K562 (cell line): ENCODE measurements at regions not wholly inside any gene's neighbourhood (a gene's known extent, or its start where the extent isn't known, plus 50 kb on each side); places are given as distances from the start of the nearest gene placed in this dataset.
A peak's percentile ranks its signal among the peaks of the same experiment; 100 is the strongest.

Source experiments
- BHLHE40 ChIP-seq: IDR thresholded peaks from 2 replicates; pipeline ENCODE4 v1.6.1; 2011; ENCODE audit warnings: low read length, improper control_type of control experiment
- CREB3 ChIP-seq: fragments of 450-650 bp; conservative IDR thresholded peaks from 2 replicates; pipeline ENCODE4 v1.6.1; 2016; ENCODE audit warnings: missing genetic modification characterization, low read depth, mild to moderate bottlenecking, missing compliant biosample characterization, moderate library complexity
- CUX1 ChIP-seq: fragments of 200-800 bp; sonication (Bioruptor generic); IDR thresholded peaks from 2 replicates; pipeline ENCODE4 v1.6.1; 2016; ENCODE audit warnings: missing genetic modification characterization, missing compliant biosample characterization
- ELF1 ChIP-seq: fragments of 200-800 bp; sonication (Bioruptor generic); IDR thresholded peaks from 2 replicates; pipeline ENCODE4 v1.6.1; 2016; ENCODE audit warnings: missing genetic modification characterization, missing compliant biosample characterization
- ESRRA ChIP-seq: fragments of 450-650 bp; IDR thresholded peaks from 2 replicates; pipeline ENCODE4 v1.6.1; 2014; ENCODE audit warnings: low read depth, mild to moderate bottlenecking, moderate library complexity, borderline replicate concordance
- MECOM ChIP-seq: fragments of 250-450 bp; sonication (Bioruptor Pico); IDR thresholded peaks from 2 replicates; pipeline ENCODE4 v1.8.0; 2022; ENCODE audit warnings: inconsistent platforms
- TAF15 ChIP-seq: fragments of 200-400 bp; formaldehyde crosslinking; IDR thresholded peaks from 2 replicates; pipeline ENCODE4 v1.6.1; 2017; ENCODE audit warnings: mild to moderate bottlenecking, low read depth, low read length, moderate library complexity
- ZBED1 ChIP-seq: IDR thresholded peaks from 2 replicates; pipeline ENCODE4 v1.6.1; 2014
- ZKSCAN8 ChIP-seq: fragments of 200-800 bp; sonication (Bioruptor generic); IDR thresholded peaks from 2 replicates; pipeline ENCODE4 v1.6.1; 2016; ENCODE audit warnings: missing genetic modification characterization, missing compliant biosample characterization
- TF ChIP-seq, protein P1 (sequence below): sonication (generic); formaldehyde crosslinking; IDR thresholded peaks from 2 replicates; pipeline ENCODE4 v1.8.0; 2022; ENCODE audit warnings: mild to moderate bottlenecking, low read depth, missing genetic modification reagents
- TF ChIP-seq, protein P2 (sequence below): fragments of 450-650 bp; IDR thresholded peaks from 2 replicates; pipeline ENCODE4 v1.6.1; 2018; ENCODE audit not compliant: partially characterized antibody

DNA sequence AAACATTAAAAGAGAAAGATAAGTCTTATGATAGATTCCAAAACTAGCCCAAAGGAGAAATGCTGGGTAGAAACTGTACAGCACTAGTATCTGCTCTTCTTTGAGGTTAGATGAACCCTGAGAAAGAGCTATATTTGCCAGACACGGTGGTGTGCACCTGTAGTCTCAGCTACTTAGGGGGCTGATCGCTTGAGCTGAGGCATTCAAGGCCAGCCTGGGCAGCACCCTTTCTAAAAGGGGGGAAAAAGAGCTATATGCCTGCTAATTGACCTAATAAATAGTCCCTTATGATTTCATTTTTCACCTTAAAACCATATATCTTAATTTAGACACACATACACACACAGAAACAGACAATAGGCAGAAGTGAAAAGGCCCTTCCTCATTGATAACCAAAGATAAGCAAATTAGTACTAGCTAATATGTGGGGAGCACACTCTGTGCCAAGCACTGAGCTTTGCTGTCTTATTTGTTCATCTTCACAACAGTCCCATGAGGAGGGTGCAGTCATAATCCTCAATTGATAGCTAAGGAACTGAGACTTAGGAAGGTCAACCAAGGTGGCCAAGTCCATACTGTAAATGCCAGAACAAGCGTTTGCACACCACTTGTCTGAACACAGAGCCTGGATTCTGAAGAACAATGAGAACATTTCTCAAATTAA, 56.6 kb upstream of the NLK start (continued):
- 0 out of 2 replicates have a peak, but pooled peaks have one; percentile 27 for TF ChIP-seq CUX1 (CRISPR knock-in tag)
- TF ChIP-seq, protein P1, sequence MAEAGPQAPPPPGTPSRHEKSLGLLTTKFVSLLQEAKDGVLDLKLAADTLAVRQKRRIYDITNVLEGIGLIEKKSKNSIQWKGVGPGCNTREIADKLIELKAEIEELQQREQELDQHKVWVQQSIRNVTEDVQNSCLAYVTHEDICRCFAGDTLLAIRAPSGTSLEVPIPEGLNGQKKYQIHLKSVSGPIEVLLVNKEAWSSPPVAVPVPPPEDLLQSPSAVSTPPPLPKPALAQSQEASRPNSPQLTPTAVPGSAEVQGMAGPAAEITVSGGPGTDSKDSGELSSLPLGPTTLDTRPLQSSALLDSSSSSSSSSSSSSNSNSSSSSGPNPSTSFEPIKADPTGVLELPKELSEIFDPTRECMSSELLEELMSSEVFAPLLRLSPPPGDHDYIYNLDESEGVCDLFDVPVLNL: no peak
- TF ChIP-seq, protein P2, sequence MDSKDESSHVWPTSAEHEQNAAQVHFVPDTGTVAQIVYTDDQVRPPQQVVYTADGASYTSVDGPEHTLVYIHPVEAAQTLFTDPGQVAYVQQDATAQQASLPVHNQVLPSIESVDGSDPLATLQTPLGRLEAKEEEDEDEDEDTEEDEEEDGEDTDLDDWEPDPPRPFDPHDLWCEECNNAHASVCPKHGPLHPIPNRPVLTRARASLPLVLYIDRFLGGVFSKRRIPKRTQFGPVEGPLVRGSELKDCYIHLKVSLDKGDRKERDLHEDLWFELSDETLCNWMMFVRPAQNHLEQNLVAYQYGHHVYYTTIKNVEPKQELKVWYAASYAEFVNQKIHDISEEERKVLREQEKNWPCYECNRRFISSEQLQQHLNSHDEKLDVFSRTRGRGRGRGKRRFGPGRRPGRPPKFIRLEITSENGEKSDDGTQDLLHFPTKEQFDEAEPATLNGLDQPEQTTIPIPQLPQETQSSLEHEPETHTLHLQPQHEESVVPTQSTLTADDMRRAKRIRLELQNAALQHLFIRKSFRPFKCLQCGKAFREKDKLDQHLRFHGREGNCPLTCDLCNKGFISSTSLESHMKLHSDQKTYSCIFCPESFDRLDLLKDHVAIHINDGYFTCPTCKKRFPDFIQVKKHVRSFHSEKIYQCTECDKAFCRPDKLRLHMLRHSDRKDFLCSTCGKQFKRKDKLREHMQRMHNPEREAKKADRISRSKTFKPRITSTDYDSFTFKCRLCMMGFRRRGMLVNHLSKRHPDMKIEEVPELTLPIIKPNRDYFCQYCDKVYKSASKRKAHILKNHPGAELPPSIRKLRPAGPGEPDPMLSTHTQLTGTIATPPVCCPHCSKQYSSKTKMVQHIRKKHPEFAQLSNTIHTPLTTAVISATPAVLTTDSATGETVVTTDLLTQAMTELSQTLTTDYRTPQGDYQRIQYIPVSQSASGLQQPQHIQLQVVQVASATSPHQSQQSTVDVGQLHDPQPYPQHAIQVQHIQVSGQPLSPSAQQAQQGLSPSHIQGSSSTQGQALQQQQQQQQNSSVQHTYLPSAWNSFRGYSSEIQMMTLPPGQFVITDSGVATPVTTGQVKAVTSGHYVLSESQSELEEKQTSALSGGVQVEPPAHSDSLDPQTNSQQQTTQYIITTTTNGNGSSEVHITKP: no peak
- no peak for TF ChIP-seq ZBED1
- no peak for TF ChIP-seq MECOM (CRISPR knock-in tag)
- peak; percentile 55; the same call in 1 of the 2 replicates for TF ChIP-seq ESRRA
- 0 out of 2 replicates have a peak, but pooled peaks have one; percentile 32 for TF ChIP-seq ELF1 (tag)
- TF ChIP-seq ZKSCAN8 (CRISPR knock-in tag): peak; percentile 2; the same call in 1 of the 2 replicates
- TF ChIP-seq TAF15: no peak
- 0 out of 2 replicates have a peak, but pooled peaks have one; percentile 3 for TF ChIP-seq BHLHE40
- peak; percentile 69; the same call in 1 of the 2 replicates for TF ChIP-seq CREB3
- TF ChIP-seq, all 486 proteins: peak for 14
